ENCODE measurements at regions not wholly inside any gene's neighbourhood (a gene's known extent, or its start where the extent isn't known, plus 50 kb on each side); places are given as distances from the start of the nearest gene placed in this dataset.

GRCh38 chr7:124989911-124990310 lies 60.3 kb upstream of the POT1 start:
- DNase-seq, result no peak
